ENCODE measurements at regions not wholly inside any gene's neighbourhood (a gene's known extent, or its start where the extent isn't known, plus 50 kb on each side); places are given as distances from the start of the nearest gene placed in this dataset.

DNA sequence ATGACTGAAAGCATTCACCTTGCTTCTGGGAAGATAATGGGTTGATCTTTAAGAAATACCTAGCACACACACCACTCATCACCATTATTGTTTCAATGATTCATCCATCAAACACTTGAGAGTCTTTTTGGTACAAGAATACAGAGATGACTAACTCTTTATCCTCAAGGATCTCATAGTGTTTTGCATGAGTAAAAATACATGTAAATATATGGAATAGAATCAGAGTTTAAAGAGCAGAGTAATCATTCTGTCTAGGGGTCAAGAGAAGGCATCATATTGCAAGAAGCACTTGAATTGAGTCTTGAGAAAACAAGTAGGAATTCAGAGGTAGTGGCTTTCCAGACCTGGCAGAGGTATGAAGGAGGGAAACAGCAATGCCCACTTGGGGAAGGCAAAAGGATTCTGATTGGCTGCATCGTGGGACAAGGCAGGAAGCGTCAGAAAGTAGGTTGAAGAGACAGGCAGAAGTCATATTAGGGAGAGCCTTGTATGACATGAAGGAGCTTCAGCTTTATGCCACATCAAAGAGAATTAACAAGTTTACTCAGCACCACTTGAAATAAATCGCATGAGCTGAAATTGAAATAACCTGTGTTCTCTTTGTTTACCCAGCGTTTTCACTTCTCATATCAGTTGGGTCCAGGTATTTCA is 542.5 kb downstream of the TLE1 start:
- intact Hi-C loops (cut with micrococcal nuclease), result no loop called here
- ATAC-seq (no peak), FAIRE-seq (no peak), DNase-seq (ENCODE audit: extremely low read depth in 1 of 4, low spot score in 3 of 4) (no peak)
- in situ Hi-C loops (cut with MboI), result no loop called here
- Histone ChIP-seq H2AFZ (ENCODE audit: low read depth, low read length) (no peak overlapping the region), H3K4me2 (ENCODE audit: insufficient read depth, low read length) (no peak overlapping the region), H3K27ac (ENCODE audit: extremely low read depth, low read depth, low read length) (no peak overlapping the region), H3K9me1 (ENCODE audit: control insufficient read depth, insufficient read depth, low read length) (no peaks in the 10 kb centered on the region), H3K9me3 (replicated peaks; ENCODE audit: control insufficient read depth, insufficient read depth, low read depth, low read length) (no peaks in the 10 kb centered on the region), H3K9ac (ENCODE audit: insufficient read depth in 1 of 2, low read depth in 2 of 2, low read length in 2 of 2) (no peak overlapping the region), H3K36me3 (ENCODE audit: control insufficient read depth, insufficient read depth, low read length) (no peaks in the 10 kb centered on the region), H3K4me1 (replicated peaks in 1 of 2; ENCODE audit: control insufficient read depth in 2 of 2, insufficient read depth in 2 of 2, low read length in 2 of 2) (no peaks in the 10 kb centered on the region), H3K27me3 (ENCODE audit: control insufficient read depth in 2 of 2, insufficient read depth in 2 of 2, low read length in 2 of 2) (no peaks in the 10 kb centered on the region), H3K79me2 (ENCODE audit: control insufficient read depth, insufficient read depth, low read length) (no peaks in the 10 kb centered on the region), H3K4me3 (no peak overlapping the region), H4K20me1 (replicated peaks; ENCODE audit: control insufficient read depth, insufficient read depth, low read length) (no peaks in the 10 kb centered on the region)
- ChIA-PET POLR2A (no interaction called here), CTCF (ENCODE audit: low intra/inter-chr PET ratio) (no interaction called here)
- TF ChIP-seq ZNF12 (CRISPR knock-in tag; IDR thresholded peaks at IDR 0.05), result no peak
- TF ChIP-seq ZNF282 (CRISPR knock-in tag; IDR thresholded peaks at IDR 0.05), result no peak
- TF ChIP-seq, protein P1, sequence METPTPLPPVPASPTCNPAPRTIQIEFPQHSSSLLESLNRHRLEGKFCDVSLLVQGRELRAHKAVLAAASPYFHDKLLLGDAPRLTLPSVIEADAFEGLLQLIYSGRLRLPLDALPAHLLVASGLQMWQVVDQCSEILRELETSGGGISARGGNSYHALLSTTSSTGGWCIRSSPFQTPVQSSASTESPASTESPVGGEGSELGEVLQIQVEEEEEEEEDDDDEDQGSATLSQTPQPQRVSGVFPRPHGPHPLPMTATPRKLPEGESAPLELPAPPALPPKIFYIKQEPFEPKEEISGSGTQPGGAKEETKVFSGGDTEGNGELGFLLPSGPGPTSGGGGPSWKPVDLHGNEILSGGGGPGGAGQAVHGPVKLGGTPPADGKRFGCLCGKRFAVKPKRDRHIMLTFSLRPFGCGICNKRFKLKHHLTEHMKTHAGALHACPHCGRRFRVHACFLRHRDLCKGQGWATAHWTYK (CRISPR knock-in tag; IDR thresholded peaks at IDR 0.05), result no peak
- no peak for TF ChIP-seq RBM14 (IDR thresholded peaks at IDR 0.05; ENCODE audit: borderline replicate concordance, insufficient read depth, low read depth, low read length)
- no peak for TF ChIP-seq HNRNPLL (IDR thresholded peaks at IDR 0.05; ENCODE audit: low read depth, low read length, poor library complexity, severe bottlenecking)
- no peak for TF ChIP-seq RERE (CRISPR knock-in tag; IDR thresholded peaks at IDR 0.05; ENCODE audit: borderline replicate concordance)
- TF ChIP-seq YY1 (IDR thresholded peaks at IDR 0.05; ENCODE audit: borderline replicate concordance in 1 of 3, control insufficient read depth in 1 of 3, extremely low read depth in 1 of 3, insufficient read depth in 3 of 3, insufficient read length in 1 of 3, insufficient replicate concordance in 2 of 3, low read depth in 1 of 3, low read length in 2 of 3), result no peak
- TF ChIP-seq RBFOX2 (IDR thresholded peaks at IDR 0.05; ENCODE audit: low read depth, low read length), result no peak
- no peak for TF ChIP-seq RBM17 (IDR thresholded peaks at IDR 0.05; ENCODE audit: borderline replicate concordance, low read depth, low read length)
- 7% methylated on average over 4 of the region's 4 CpGs for WGBS (ENCODE audit: insufficient coverage, low coverage, missing lambda C conversion rate)
- no TSS peak for BruUV-seq (replicated peaks)
